ENCODE measurements at regions not wholly inside any gene's neighbourhood (a gene's known extent, or its start where the extent isn't known, plus 50 kb on each side); places are given as distances from the start of the nearest gene placed in this dataset.

- H3K4me3 ChIP-seq (ENCODE audit: control insufficient read depth, low read depth, low read length) = no peak overlapping the region
- TF ChIP-seq CTCF (conservative IDR thresholded peaks at IDR 0.05; ENCODE audit: control insufficient read depth, insufficient read depth, low read depth, low read length) = no peak
- DNase-seq (ENCODE audit: low read depth) = no peak
These were observed 79.5 kb downstream of the FAM161A start for GRCh38 chr2:61774351-61774750.

- no peak for DNase-seq (ENCODE audit: low read depth)
These were observed 81.7 kb downstream of the FAM161A start for GRCh38 chr2:61771904-61772845.

GRCh38 chr2:61770746-61771145 is 83.1 kb downstream of the FAM161A start:
- H3K4me3 ChIP-seq (ENCODE audit: control insufficient read depth, low read depth, low read length) = no peak overlapping the region
- no peak for TF ChIP-seq CTCF (conservative IDR thresholded peaks at IDR 0.05; ENCODE audit: control insufficient read depth, insufficient read depth, low read depth, low read length)
- peak; percentile 49 for DNase-seq (ENCODE audit: low read depth)

More at GRCh38 chr2:61771904-61772845, 81.7 kb downstream of the FAM161A start:
- no peak overlapping the region for H3K4me3 ChIP-seq (ENCODE audit: control insufficient read depth, low read depth, low read length)
- TF ChIP-seq CTCF (conservative IDR thresholded peaks at IDR 0.05; ENCODE audit: control insufficient read depth, insufficient read depth, low read depth, low read length) = no peak

GRCh38 chr2:61770298-61770697 is 83.6 kb downstream of the FAM161A start:
- TF ChIP-seq CTCF (conservative IDR thresholded peaks at IDR 0.05; ENCODE audit: control insufficient read depth, insufficient read depth, low read depth, low read length) = no peak
- DNase-seq (ENCODE audit: low read depth) = peak; percentile 41
- H3K4me3 ChIP-seq (ENCODE audit: control insufficient read depth, low read depth, low read length) = no peak overlapping the region

GRCh38 chr2:61769093-61769675 is 84.7 kb downstream of the FAM161A start:
- H3K4me3 ChIP-seq (ENCODE audit: control insufficient read depth, low read depth, low read length) = no peak overlapping the region
- TF ChIP-seq CTCF (conservative IDR thresholded peaks at IDR 0.05; ENCODE audit: control insufficient read depth, insufficient read depth, low read depth, low read length) = no peak
- DNase-seq (ENCODE audit: low read depth) = no peak

- no peak for TF ChIP-seq CTCF (conservative IDR thresholded peaks at IDR 0.05; ENCODE audit: control insufficient read depth, insufficient read depth, low read depth, low read length)
- peak overlapping the region; percentile 88 for H3K4me3 ChIP-seq (ENCODE audit: control insufficient read depth, low read depth, low read length)
- peak; percentile 98 for DNase-seq (ENCODE audit: low read depth)
These were observed 89.6 kb downstream of the FAM161A start for GRCh38 chr2:61764035-61764800.

Data from fibroblast of mammary gland (primary cell).